HG03521 (cell line): ENCODE measurements at regions not wholly inside any gene's neighbourhood (a gene's known extent, or its start where the extent isn't known, plus 50 kb on each side); places are given as distances from the start of the nearest gene placed in this dataset.
"Not testable (repeated sequence)": the region's sequence is repeated elsewhere in the genome, so short reads cannot be mapped to it uniquely, and the experiment has no call there.

Experiments used
- ATAC-seq: cut with Tn5 transposase; IDR thresholded peaks from one replicate; pipeline ENCODE4 v1.9.1; 2021; ENCODE audit warnings: mild to moderate bottlenecking, moderate library complexity; ENCODE audit not compliant: unreplicated experiment

GRCh38 chr9:30519166-30519565, 1865.3 kb upstream of the ACO1 start:
- no peak for ATAC-seq

- ATAC-seq: no peak
These were observed 1864.7 kb upstream of the ACO1 start for GRCh38 chr9:30519756-30520155.

- no peak for ATAC-seq
These were observed 1862.4 kb upstream of the ACO1 start for GRCh38 chr9:30522061-30522460.

- no peak for ATAC-seq
These were observed 1862.0 kb upstream of the ACO1 start for GRCh38 chr9:30522486-30522885.

- no peak for ATAC-seq
These were observed 1860.1 kb upstream of the ACO1 start for GRCh38 chr9:30524311-30524710.

- no peak for ATAC-seq
These were observed 1850.0 kb upstream of the ACO1 start for GRCh38 chr9:30534455-30534854.

GRCh38 chr9:30534896-30535295, 1849.5 kb upstream of the ACO1 start:
- no peak for ATAC-seq

- no peak for ATAC-seq
These were observed 1847.9 kb upstream of the ACO1 start for GRCh38 chr9:30536494-30536893.

GRCh38 chr9:30539696-30540095, 1844.7 kb upstream of the ACO1 start:
- ATAC-seq: not testable (repeated sequence)

- no peak for ATAC-seq
These were observed 1809.9 kb upstream of the ACO1 start for GRCh38 chr9:30574355-30575151.

- ATAC-seq: no peak
These were observed 1809.2 kb upstream of the ACO1 start for GRCh38 chr9:30575218-30575617.

GRCh38 chr9:30575691-30576090, 1808.8 kb upstream of the ACO1 start:
- ATAC-seq: no peak

- ATAC-seq: no peak
These were observed 1804.6 kb upstream of the ACO1 start for GRCh38 chr9:30579810-30580209.

- no peak for ATAC-seq
These were observed 1802.2 kb upstream of the ACO1 start for GRCh38 chr9:30582240-30582639.

GRCh38 chr9:30584559-30584958, 1799.9 kb upstream of the ACO1 start:
- ATAC-seq: no peak

- no peak for ATAC-seq
These were observed 1793.0 kb upstream of the ACO1 start for GRCh38 chr9:30591461-30591860.

GRCh38 chr9:30597608-30598007, 1786.8 kb upstream of the ACO1 start:
- no peak for ATAC-seq

GRCh38 chr9:30605936-30606335, 1778.5 kb upstream of the ACO1 start:
- no peak for ATAC-seq

GRCh38 chr9:30609713-30610112, 1774.7 kb upstream of the ACO1 start:
- no peak for ATAC-seq

- not testable (repeated sequence) for ATAC-seq
These were observed 1767.7 kb upstream of the ACO1 start for GRCh38 chr9:30616782-30617181.

- ATAC-seq: no peak
These were observed 1761.9 kb upstream of the ACO1 start for GRCh38 chr9:30622561-30622960.

- ATAC-seq: no peak
These were observed 1755.4 kb upstream of the ACO1 start for GRCh38 chr9:30628915-30629567.
